ENCODE measurements at regions not wholly inside any gene's neighbourhood (a gene's known extent, or its start where the extent isn't known, plus 50 kb on each side); places are given as distances from the start of the nearest gene placed in this dataset.

- Histone ChIP-seq H3K9ac (ENCODE audit: control insufficient read depth, insufficient read depth, low read length) (no peak overlapping the region), H3K4me3 (no peak overlapping the region), H3K79me2 (ENCODE audit: control insufficient read depth, insufficient read depth, low read length) (no peaks in the 10 kb centered on the region), H3K4me2 (ENCODE audit: control insufficient read depth, insufficient read depth) (no peak overlapping the region), H4K20me1 (ENCODE audit: control insufficient read depth, insufficient read depth) (no peaks in the 10 kb centered on the region), H3K27ac (ENCODE audit: control insufficient read depth, insufficient read depth) (no peak overlapping the region), H3K9me3 (replicated peaks; ENCODE audit: control insufficient read depth, insufficient read depth, low read length) (no peaks in the 10 kb centered on the region), H3K27me3 (replicated peaks in 1 of 2; ENCODE audit: control insufficient read depth in 2 of 2, insufficient read depth in 2 of 2, low read length in 1 of 2) (no peaks in the 10 kb centered on the region; a peak in 1 of 4 replicates), H3K36me3 (ENCODE audit: control insufficient read depth in 2 of 2, insufficient read depth in 2 of 2, low read length in 1 of 2) (no peaks in the 10 kb centered on the region), H3K4me1 (ENCODE audit: control insufficient read depth, insufficient read depth, low read length) (peaks cover 4% of the 10 kb centered on the region; the same call in 1 of the 2 replicates), H2AFZ (ENCODE audit: control insufficient read depth, low read depth, low read length) (no peak overlapping the region)
- CTCF ChIA-PET = no interaction called here
- WGBS (ENCODE audit: insufficient coverage, insufficient replicate concordance, low lambda C conversion rate, missing lambda C conversion rate) = 34% methylated on average over 4 of the region's 4 CpGs
- in situ Hi-C loops (cut with MboI) = no loop called here
- SMC1A ChIA-PET (ENCODE audit: uncharacterized antibody, unreplicated experiment) = no interaction called here
- intact Hi-C loops (cut with micrococcal nuclease; ENCODE audit: unreplicated experiment) = no loop called here
- RAD21 ChIA-PET (ENCODE audit: unreplicated experiment) = no interaction called here
- no TSS peak for BruUV-seq (replicated peaks)
- DNase-seq (ENCODE audit: low read depth, low spot score) (no peak), ATAC-seq (no peak), FAIRE-seq (no peak)
- POLR2A ChIA-PET = no interaction called here
- TF ChIP-seq MAX (IDR thresholded peaks at IDR 0.05; ENCODE audit: low read depth, low read length) = no peak
- TF ChIP-seq KLF5 (IDR thresholded peaks at IDR 0.05; ENCODE audit: partially characterized antibody) = no peak
- no peak for TF ChIP-seq BACH1 (IDR thresholded peaks at IDR 0.05; ENCODE audit: borderline replicate concordance)
- TF ChIP-seq IRF4 (IDR thresholded peaks at IDR 0.05; ENCODE audit: low read depth, low read length) = no peak
- no peak for TF ChIP-seq RAD51 (IDR thresholded peaks at IDR 0.05)
- no peak for TF ChIP-seq CBFB (IDR thresholded peaks at IDR 0.05; ENCODE audit: low read depth)
- no peak for TF ChIP-seq YBX1 (IDR thresholded peaks at IDR 0.05)
- TF ChIP-seq CUX1 (IDR thresholded peaks at IDR 0.05; ENCODE audit: insufficient replicate concordance, low read depth, low read length) = no peak
- TF ChIP-seq, protein P1, sequence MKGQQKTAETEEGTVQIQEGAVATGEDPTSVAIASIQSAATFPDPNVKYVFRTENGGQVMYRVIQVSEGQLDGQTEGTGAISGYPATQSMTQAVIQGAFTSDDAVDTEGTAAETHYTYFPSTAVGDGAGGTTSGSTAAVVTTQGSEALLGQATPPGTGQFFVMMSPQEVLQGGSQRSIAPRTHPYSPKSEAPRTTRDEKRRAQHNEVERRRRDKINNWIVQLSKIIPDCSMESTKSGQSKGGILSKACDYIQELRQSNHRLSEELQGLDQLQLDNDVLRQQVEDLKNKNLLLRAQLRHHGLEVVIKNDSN (IDR thresholded peaks at IDR 0.05; ENCODE audit: borderline replicate concordance, extremely low read length, insufficient read depth, low read depth, low read length) = no peak
- no peak for TF ChIP-seq DPF2 (IDR thresholded peaks at IDR 0.05)
- no peak for TF ChIP-seq SIN3A (IDR thresholded peaks at IDR 0.05; ENCODE audit: low read depth, low read length)
- no peak for TF ChIP-seq IKZF1 (conservative IDR thresholded peaks at IDR 0.05)
- no peak for TF ChIP-seq ZNF384 (IDR thresholded peaks at IDR 0.05; ENCODE audit: borderline replicate concordance, low read depth, low read length)
- no peak for TF ChIP-seq ZSCAN29 (IDR thresholded peaks at IDR 0.05)
- TF ChIP-seq, protein P2, sequence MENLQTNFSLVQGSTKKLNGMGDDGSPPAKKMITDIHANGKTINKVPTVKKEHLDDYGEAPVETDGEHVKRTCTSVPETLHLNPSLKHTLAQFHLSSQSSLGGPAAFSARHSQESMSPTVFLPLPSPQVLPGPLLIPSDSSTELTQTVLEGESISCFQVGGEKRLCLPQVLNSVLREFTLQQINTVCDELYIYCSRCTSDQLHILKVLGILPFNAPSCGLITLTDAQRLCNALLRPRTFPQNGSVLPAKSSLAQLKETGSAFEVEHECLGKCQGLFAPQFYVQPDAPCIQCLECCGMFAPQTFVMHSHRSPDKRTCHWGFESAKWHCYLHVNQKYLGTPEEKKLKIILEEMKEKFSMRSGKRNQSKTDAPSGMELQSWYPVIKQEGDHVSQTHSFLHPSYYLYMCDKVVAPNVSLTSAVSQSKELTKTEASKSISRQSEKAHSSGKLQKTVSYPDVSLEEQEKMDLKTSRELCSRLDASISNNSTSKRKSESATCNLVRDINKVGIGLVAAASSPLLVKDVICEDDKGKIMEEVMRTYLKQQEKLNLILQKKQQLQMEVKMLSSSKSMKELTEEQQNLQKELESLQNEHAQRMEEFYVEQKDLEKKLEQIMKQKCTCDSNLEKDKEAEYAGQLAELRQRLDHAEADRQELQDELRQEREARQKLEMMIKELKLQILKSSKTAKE (IDR thresholded peaks at IDR 0.05; ENCODE audit: low read depth, poor library complexity, severe bottlenecking) = no peak
- TF ChIP-seq NBN (IDR thresholded peaks at IDR 0.05) = no peak
- TF ChIP-seq BCL11A (IDR thresholded peaks at IDR 0.05; ENCODE audit: low read depth, low read length) = no peak
Observed at GRCh38 chr13:44092078-44092970, 212.6 kb downstream of the LACC1 start.

All from GM12878 (cell line).